H9 (cell line): ENCODE measurements at regions not wholly inside any gene's neighbourhood (a gene's known extent, or its start where the extent isn't known, plus 50 kb on each side); places are given as distances from the start of the nearest gene placed in this dataset.

ENCODE experiments used
- DNase-seq: peaks from one replicate; pipeline ENCODE4 v3.0.0-alpha.2; 2017
- H2AFZ ChIP-seq: one replicate; pipeline ENCODE4 v1.6.1; 2013; ENCODE audit warnings: mild to moderate bottlenecking, low read length, control low read depth, moderate library complexity
- H2AK5ac ChIP-seq: 2 replicates; pipeline ENCODE4 v1.6.1; 2013; ENCODE audit warnings: low read length, control low read depth, mixed read lengths; ENCODE audit not compliant: insufficient read length
- H2BK120ac ChIP-seq: one replicate; pipeline ENCODE4 v1.6.1; 2013; ENCODE audit warnings: low read depth, mild to moderate bottlenecking, low read length, control low read depth, inconsistent platforms; ENCODE audit not compliant: poor library complexity, severe bottlenecking
- H2BK12ac ChIP-seq: 2 replicates; pipeline ENCODE4 v1.6.1; 2013; ENCODE audit warnings: low read length, control low read depth, mixed read lengths, low read depth; ENCODE audit not compliant: insufficient read length
- H2BK15ac ChIP-seq: 2 replicates; pipeline ENCODE4 v1.6.1; 2013; ENCODE audit warnings: low read depth, low read length, control low read depth
- H2BK20ac ChIP-seq: one replicate; pipeline ENCODE4 v1.6.1; 2013; ENCODE audit warnings: low read depth, mild to moderate bottlenecking, low read length, control low read depth, inconsistent platforms; ENCODE audit not compliant: poor library complexity, severe bottlenecking
- H2BK5ac ChIP-seq: 2 replicates; pipeline ENCODE4 v1.6.1; 2013; ENCODE audit warnings: low read length, control low read depth, mixed read lengths; ENCODE audit not compliant: insufficient read length
- H3K14ac ChIP-seq: 2 replicates; pipeline ENCODE4 v1.6.1; 2013; ENCODE audit warnings: low read length, control low read depth; ENCODE audit not compliant: insufficient read depth
- H3K18ac ChIP-seq: 2 replicates; pipeline ENCODE4 v1.6.1; 2013; ENCODE audit warnings: low read depth, mild to moderate bottlenecking, mixed read lengths, low read length, control low read depth; ENCODE audit not compliant: insufficient read length
- H3K23ac ChIP-seq: 2 replicates; pipeline ENCODE4 v1.6.1; 2013; ENCODE audit warnings: low read length, control low read depth, mixed read lengths, low read depth; ENCODE audit not compliant: insufficient read length
- H3K23me2 ChIP-seq: 2 replicates; pipeline ENCODE4 v1.6.1; 2013; ENCODE audit warnings: low read depth, mild to moderate bottlenecking, mixed read lengths, low read length, control low read depth; ENCODE audit not compliant: insufficient read length, poor library complexity, severe bottlenecking
- H3K27ac ChIP-seq: 2 replicates; pipeline ENCODE4 v1.5.1; 2013; ENCODE audit warnings: low read length, control low read depth, mixed read lengths, low read depth; ENCODE audit not compliant: insufficient read length
- H3K27me3 ChIP-seq: 2 replicates; pipeline ENCODE4 v1.6.1; 2013; ENCODE audit warnings: low read length, control low read depth, inconsistent platforms; ENCODE audit not compliant: insufficient read depth
- H3K4ac ChIP-seq: 2 replicates; pipeline ENCODE4 v1.6.1; 2013; ENCODE audit warnings: low read depth, mild to moderate bottlenecking, control low read depth, inconsistent platforms, low read length, moderate library complexity
- H3K4me1 ChIP-seq: 2 replicates; pipeline ENCODE4 v1.6.1; 2013; ENCODE audit warnings: low read length, control low read depth, inconsistent platforms; ENCODE audit not compliant: insufficient read depth
- H3K4me2 ChIP-seq: 2 replicates; pipeline ENCODE4 v1.6.1; 2013; ENCODE audit warnings: low read length, control low read depth, mixed read lengths; ENCODE audit not compliant: insufficient read length, insufficient read depth
- H3K56ac ChIP-seq: 2 replicates; pipeline ENCODE4 v1.6.1; 2013; ENCODE audit warnings: low read depth, mild to moderate bottlenecking, mixed read lengths, low read length, control low read depth; ENCODE audit not compliant: insufficient read length
- H3K79me1 ChIP-seq: 2 replicates; pipeline ENCODE4 v1.6.1; 2013; ENCODE audit warnings: low read depth, mild to moderate bottlenecking, moderate library complexity, low read length, control low read depth, inconsistent platforms; ENCODE audit not compliant: insufficient read depth, poor library complexity, severe bottlenecking
- H3K79me2 ChIP-seq: 2 replicates; pipeline ENCODE4 v1.6.1; 2013; ENCODE audit warnings: low read length, control low read depth, inconsistent platforms; ENCODE audit not compliant: insufficient read depth
- H3K9ac ChIP-seq: 2 replicates; pipeline ENCODE4 v1.6.1; 2013; ENCODE audit warnings: low read length, control low read depth, mixed read lengths; ENCODE audit not compliant: insufficient read length; ENCODE audit errors: extremely low read depth
- H3K9me3 ChIP-seq: one replicate; pipeline ENCODE4 v1.6.1; 2013; ENCODE audit warnings: low read depth, low read length, inconsistent platforms; ENCODE audit not compliant: control insufficient read depth
- H3T11ph ChIP-seq: one replicate; pipeline ENCODE4 v1.6.1; 2013; ENCODE audit warnings: mild to moderate bottlenecking, low read length, control low read depth, inconsistent platforms
- H4K20me1 ChIP-seq: one replicate; pipeline ENCODE4 v1.6.1; 2013; ENCODE audit not compliant: control insufficient read depth, insufficient read length, insufficient read depth
- H4K5ac ChIP-seq: 2 replicates; pipeline ENCODE4 v1.6.1; 2013; ENCODE audit warnings: low read depth, mild to moderate bottlenecking, mixed read lengths, low read length, control low read depth; ENCODE audit not compliant: insufficient read length
- H4K8ac ChIP-seq: replicated peaks from 2 replicates; pipeline ENCODE4 v1.6.1; 2013; ENCODE audit warnings: low read length, control low read depth, mixed read lengths, low read depth; ENCODE audit not compliant: insufficient read length
- H4K91ac ChIP-seq: 2 replicates; pipeline ENCODE4 v1.6.1; 2013; ENCODE audit warnings: low read depth, mild to moderate bottlenecking, moderate library complexity, mixed read lengths, low read length, control low read depth; ENCODE audit not compliant: insufficient read length
- H3K27ac Mint-ChIP-seq, 3 experiments: 2 replicates in 2 of 3; 3 replicates in 1 of 3; pipeline ENCODE4 v1.8.0; 2020 to 2021; ENCODE audit warnings: mixed read lengths in 3 of 3, mild to moderate bottlenecking in 1 of 3, moderate library complexity in 1 of 3
- H3K27me3 Mint-ChIP-seq: 2 replicates; pipeline ENCODE4 v1.8.0; 2021; ENCODE audit warnings: low read depth, mild to moderate bottlenecking, moderate library complexity, mixed read lengths
- H3K36me3 Mint-ChIP-seq, 3 experiments: 2 replicates in 2 of 3; 3 replicates in 1 of 3; pipeline ENCODE4 v1.8.0; 2020 to 2021; ENCODE audit warnings: low read depth in 3 of 3, mixed read lengths in 3 of 3; ENCODE audit not compliant: insufficient read depth in 1 of 3
- H3K4me1 Mint-ChIP-seq, 2 experiments: 2 replicates each; pipeline ENCODE4 v1.8.0; 2020; ENCODE audit warnings: mixed read lengths in 2 of 2
- H3K4me3 Mint-ChIP-seq, 2 experiments: 2 replicates in 1 of 2; 3 replicates in 1 of 2; pipeline ENCODE4 v1.8.0; 2020 to 2021; ENCODE audit warnings: mild to moderate bottlenecking in 2 of 2, mixed read lengths in 2 of 2, moderate library complexity in 1 of 2
- H3K9me3 Mint-ChIP-seq, 2 experiments: 2 replicates in 1 of 2; 3 replicates in 1 of 2; pipeline ENCODE4 v1.8.0; 2020; ENCODE audit warnings: mild to moderate bottlenecking in 2 of 2, mixed read lengths in 2 of 2, moderate library complexity in 1 of 2
- WGBS: extraction: QIAGEN DNeasy Blood & Tissue Kit; methylation state at CpG from one replicate; pipeline ENCODE4 v1.1.7; 2013; ENCODE audit warnings: missing lambda C conversion rate, low lambda C conversion rate, mixed read lengths; ENCODE audit not compliant: insufficient read length; ENCODE audit errors: extremely low coverage; 5-methylcytosine and 5-hydroxymethylcytosine counted together
- TF ChIP-seq, protein P1 (sequence below): fragments of 200-600 bp; sonication (generic); conservative IDR thresholded peaks from 3 replicates; pipeline ENCODE4 v1.8.0; 2021; ENCODE audit warnings: antibody characterized with exemption, mild to moderate bottlenecking

- Histone ChIP-seq H3K27ac (no peak overlapping the region), H4K91ac (no peak overlapping the region), H3K4me1 (no peaks in the 10 kb centered on the region; the same call in 1 of the 2 replicates), H2AK5ac (no peak overlapping the region), H4K5ac (no peak overlapping the region), H3K14ac (no peak overlapping the region), H2BK5ac (no peak overlapping the region), H3K4me2 (no peak overlapping the region), H4K8ac (no peak overlapping the region), H3K9me3 (no peaks in the 10 kb centered on the region), H4K20me1 (no peaks in the 10 kb centered on the region), H3K79me1 (no peaks in the 10 kb centered on the region), H2BK120ac (no peak overlapping the region), H3K23me2 (no peaks in the 10 kb centered on the region), H3T11ph (no peak overlapping the region), H3K27me3 (no peaks in the 10 kb centered on the region), H2BK15ac (no peak overlapping the region), H3K56ac (no peak overlapping the region), H3K9ac (no peak overlapping the region), H2BK20ac (no peak overlapping the region), H3K23ac (no peak overlapping the region), H2BK12ac (no peak overlapping the region), H3K79me2 (no peaks in the 10 kb centered on the region), H3K4ac (no peak overlapping the region), H2AFZ (no peak overlapping the region), H3K18ac (peak overlapping the region; percentile 19)
- TF ChIP-seq, protein P1, sequence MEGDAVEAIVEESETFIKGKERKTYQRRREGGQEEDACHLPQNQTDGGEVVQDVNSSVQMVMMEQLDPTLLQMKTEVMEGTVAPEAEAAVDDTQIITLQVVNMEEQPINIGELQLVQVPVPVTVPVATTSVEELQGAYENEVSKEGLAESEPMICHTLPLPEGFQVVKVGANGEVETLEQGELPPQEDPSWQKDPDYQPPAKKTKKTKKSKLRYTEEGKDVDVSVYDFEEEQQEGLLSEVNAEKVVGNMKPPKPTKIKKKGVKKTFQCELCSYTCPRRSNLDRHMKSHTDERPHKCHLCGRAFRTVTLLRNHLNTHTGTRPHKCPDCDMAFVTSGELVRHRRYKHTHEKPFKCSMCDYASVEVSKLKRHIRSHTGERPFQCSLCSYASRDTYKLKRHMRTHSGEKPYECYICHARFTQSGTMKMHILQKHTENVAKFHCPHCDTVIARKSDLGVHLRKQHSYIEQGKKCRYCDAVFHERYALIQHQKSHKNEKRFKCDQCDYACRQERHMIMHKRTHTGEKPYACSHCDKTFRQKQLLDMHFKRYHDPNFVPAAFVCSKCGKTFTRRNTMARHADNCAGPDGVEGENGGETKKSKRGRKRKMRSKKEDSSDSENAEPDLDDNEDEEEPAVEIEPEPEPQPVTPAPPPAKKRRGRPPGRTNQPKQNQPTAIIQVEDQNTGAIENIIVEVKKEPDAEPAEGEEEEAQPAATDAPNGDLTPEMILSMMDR = no peak
- peaks cover 15 to 17% of the 10 kb centered on the region in 2 experiments for H3K4me1 Mint-ChIP-seq
- H3K36me3 Mint-ChIP-seq = no peaks in the 10 kb centered on the region; a peak in 1 of 7 replicates
- WGBS = no CpG with 5 or more reads among the region's 7 CpGs
- no peaks in the 10 kb centered on the region; a peak in 2 of 5 replicates for H3K9me3 Mint-ChIP-seq
- H3K27me3 Mint-ChIP-seq = peaks cover 3% of the 10 kb centered on the region
- H3K27ac Mint-ChIP-seq = peak overlapping the region in 1 of 3 experiments; percentile 70; a peak in 1 of 7 replicates
- DNase-seq = no peak
- H3K4me3 Mint-ChIP-seq = no peak overlapping the region
Observed at GRCh38 chr10:44259090-44259874, 125.6 kb downstream of the CXCL12 start.
